ENCODE measurements at regions not wholly inside any gene's neighbourhood (a gene's known extent, or its start where the extent isn't known, plus 50 kb on each side); places are given as distances from the start of the nearest gene placed in this dataset.

GRCh38 chr20:56173438-56173837 is 75.1 kb upstream of the MC3R start:
- DNase-seq (ENCODE audit: insufficient read length, low spot score) = no peak
- FAIRE-seq = no peak

GRCh38 chr20:56174416-56174815 is 74.1 kb upstream of the MC3R start:
- peak; percentile 54 for FAIRE-seq

GRCh38 chr20:56175884-56176283 is 72.6 kb upstream of the MC3R start:
- no peak for DNase-seq (ENCODE audit: insufficient read length, low spot score)
- peak; percentile 4 for FAIRE-seq

More at GRCh38 chr20:56174416-56174815, 74.1 kb upstream of the MC3R start:
- no peak for DNase-seq (ENCODE audit: insufficient read length, low spot score)

- FAIRE-seq = no peak
- DNase-seq (ENCODE audit: insufficient read length, low spot score) = no peak
Observed at GRCh38 chr20:56178219-56178618, 70.3 kb upstream of the MC3R start.

- DNase-seq (ENCODE audit: insufficient read length, low spot score) (no peak), FAIRE-seq (no peak)
Observed at GRCh38 chr20:56179051-56179450, 69.5 kb upstream of the MC3R start.

GRCh38 chr20:56181583-56181982 is 66.9 kb upstream of the MC3R start:
- FAIRE-seq (peak; percentile 36), DNase-seq (ENCODE audit: insufficient read length, low spot score) (no peak)

GRCh38 chr20:56187534-56188165 is 60.9 kb upstream of the MC3R start:
- FAIRE-seq (peak; percentile 97), DNase-seq (ENCODE audit: insufficient read length, low spot score) (peak; percentile 62)

- DNase-seq (ENCODE audit: insufficient read length, low spot score) = no peak
- FAIRE-seq = no peak
Observed at GRCh38 chr20:56194042-56194441, 54.5 kb upstream of the MC3R start.

GRCh38 chr20:56195946-56196345 is 52.6 kb upstream of the MC3R start:
- DNase-seq (ENCODE audit: insufficient read length, low spot score) (no peak), FAIRE-seq (peak; percentile 26)
